HG03196 (cell line): ENCODE measurements at regions not wholly inside any gene's neighbourhood (a gene's known extent, or its start where the extent isn't known, plus 50 kb on each side); places are given as distances from the start of the nearest gene placed in this dataset.
"Not testable (repeated sequence)": the region's sequence is repeated elsewhere in the genome, so short reads cannot be mapped to it uniquely, and the experiment has no call there.

ENCODE experiments used
- ATAC-seq: cut with Tn5 transposase; IDR thresholded peaks from one replicate; pipeline ENCODE4 v1.9.1; 2021; ENCODE audit not compliant: unreplicated experiment

GRCh38 chr4:159410076-159410777, 307.3 kb downstream of the RAPGEF2 start:
- ATAC-seq: no peak

GRCh38 chr4:159410891-159411290, 308.0 kb downstream of the RAPGEF2 start:
- no peak for ATAC-seq

GRCh38 chr4:159413306-159413943, 310.5 kb downstream of the RAPGEF2 start:
- ATAC-seq: no peak

- ATAC-seq: no peak
Measured at GRCh38 chr4:159414305-159414704, 311.4 kb downstream of the RAPGEF2 start.

GRCh38 chr4:159416073-159416472, 313.2 kb downstream of the RAPGEF2 start:
- no peak for ATAC-seq

GRCh38 chr4:159416996-159417395, 314.1 kb downstream of the RAPGEF2 start:
- no peak for ATAC-seq

GRCh38 chr4:159420162-159421057, 317.5 kb downstream of the RAPGEF2 start:
- no peak for ATAC-seq

GRCh38 chr4:159421058-159421419, 318.2 kb downstream of the RAPGEF2 start:
- ATAC-seq: not testable (repeated sequence)

- ATAC-seq: no peak
Measured at GRCh38 chr4:159422019-159422418, 319.1 kb downstream of the RAPGEF2 start.

GRCh38 chr4:159422626-159423025, 319.7 kb downstream of the RAPGEF2 start:
- ATAC-seq: no peak

GRCh38 chr4:159425737-159426305, 322.9 kb downstream of the RAPGEF2 start:
- ATAC-seq: no peak

- ATAC-seq: no peak
Measured at GRCh38 chr4:159428293-159428692, 325.4 kb downstream of the RAPGEF2 start.

GRCh38 chr4:159428975-159429692, 326.3 kb downstream of the RAPGEF2 start:
- no peak for ATAC-seq

- no peak for ATAC-seq
Measured at GRCh38 chr4:159429693-159430035, 326.8 kb downstream of the RAPGEF2 start.

GRCh38 chr4:159430896-159431295, 328.0 kb downstream of the RAPGEF2 start:
- no peak for ATAC-seq

- ATAC-seq: no peak
Measured at GRCh38 chr4:159432436-159432835, 329.6 kb downstream of the RAPGEF2 start.

- no peak for ATAC-seq
Measured at GRCh38 chr4:159433337-159433736, 330.5 kb downstream of the RAPGEF2 start.

- ATAC-seq: no peak
Measured at GRCh38 chr4:159434114-159434870, 331.4 kb downstream of the RAPGEF2 start.

GRCh38 chr4:159434871-159435241, 332.0 kb downstream of the RAPGEF2 start:
- no peak for ATAC-seq

- peak; percentile 58 for ATAC-seq
Measured at GRCh38 chr4:159435561-159436023, 332.7 kb downstream of the RAPGEF2 start.
